Calu3 (cell line): ENCODE measurements at regions not wholly inside any gene's neighbourhood (a gene's known extent, or its start where the extent isn't known, plus 50 kb on each side); places are given as distances from the start of the nearest gene placed in this dataset.

Source experiments
- BruUV-seq: library from RNA; stranded (reverse); fragments of 400-500 nt; replicated peaks from 2 replicates; lab custom pipeline; 2021; lab: Mats Ljungman, UMichigan
- CTCF ChIA-PET: fragments of 300-600 bp; sonication (Branson Sonifier 250); formaldehyde crosslinking; loops from one replicate; lab custom pipeline; 2022; ENCODE audit warnings: antibody characterized with exemption; lab: Charles Lee
- DNase-seq: peaks from one replicate; pipeline ENCODE4 v3.0.0; 2022
- H3K27ac Mint-ChIP-seq: one replicate; pipeline ENCODE4 v1.8.0; 2022; ENCODE audit warnings: mixed read lengths; ENCODE audit not compliant: unreplicated experiment
- H3K27me3 Mint-ChIP-seq: one replicate; pipeline ENCODE4 v1.8.0; 2022; ENCODE audit warnings: mixed read lengths; ENCODE audit not compliant: unreplicated experiment
- H3K36me3 Mint-ChIP-seq: one replicate; pipeline ENCODE4 v1.8.0; 2022; ENCODE audit warnings: mild to moderate bottlenecking, moderate library complexity, mixed read lengths; ENCODE audit not compliant: insufficient read depth, unreplicated experiment
- H3K4me1 Mint-ChIP-seq: one replicate; pipeline ENCODE4 v1.8.0; 2022; ENCODE audit warnings: mild to moderate bottlenecking, low read depth, mixed read lengths; ENCODE audit not compliant: unreplicated experiment
- H3K4me3 Mint-ChIP-seq: one replicate; pipeline ENCODE4 v1.8.0; 2022; ENCODE audit warnings: mild to moderate bottlenecking, low read depth, moderate library complexity, mixed read lengths; ENCODE audit not compliant: unreplicated experiment
- H3K9me3 Mint-ChIP-seq: one replicate; pipeline ENCODE4 v1.8.0; 2022; ENCODE audit warnings: low read depth, mixed read lengths; ENCODE audit not compliant: unreplicated experiment
- intact Hi-C: fragments of 100-400 bp; cut with micrococcal nuclease; formaldehyde crosslinking; loops from one replicate; pipeline ENCODE4 v1.10.0; 2022; ENCODE audit not compliant: unreplicated experiment
- TF ChIP-seq, protein P1 (sequence below): fragments of 200-600 bp; IDR thresholded peaks from one replicate; pipeline ENCODE4 v1.8.0; 2022; ENCODE audit warnings: antibody characterized with exemption; ENCODE audit not compliant: unreplicated experiment

DNA sequence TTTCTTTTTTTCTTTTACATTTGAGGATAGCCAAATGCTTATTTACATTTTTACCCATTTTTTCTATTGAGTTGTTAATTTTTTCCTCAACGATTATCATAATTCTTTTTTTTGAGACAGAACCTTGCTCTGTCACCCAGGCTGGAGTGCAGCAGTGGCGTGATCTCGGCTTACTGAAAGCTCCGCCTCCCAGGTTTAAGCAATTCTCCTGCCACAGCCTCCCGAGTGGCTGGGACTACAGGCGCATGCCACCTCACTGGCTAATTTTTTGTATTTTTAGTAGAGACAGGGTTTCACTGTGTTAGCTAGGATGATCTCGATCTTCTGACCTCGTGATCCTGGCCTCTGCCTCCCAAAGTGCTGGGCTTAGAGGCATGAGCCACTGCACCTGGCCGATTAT lies 208.7 kb downstream of the LIG4 start:
- DNase-seq: no peak
- Mint-ChIP-seq H3K4me1 (no peaks in the 10 kb centered on the region), H3K27ac (no peak overlapping the region), H3K27me3 (no peaks in the 10 kb centered on the region), H3K9me3 (no peaks in the 10 kb centered on the region), H3K36me3 (no peaks in the 10 kb centered on the region), H3K4me3 (no peak overlapping the region)
- TF ChIP-seq, protein P1, sequence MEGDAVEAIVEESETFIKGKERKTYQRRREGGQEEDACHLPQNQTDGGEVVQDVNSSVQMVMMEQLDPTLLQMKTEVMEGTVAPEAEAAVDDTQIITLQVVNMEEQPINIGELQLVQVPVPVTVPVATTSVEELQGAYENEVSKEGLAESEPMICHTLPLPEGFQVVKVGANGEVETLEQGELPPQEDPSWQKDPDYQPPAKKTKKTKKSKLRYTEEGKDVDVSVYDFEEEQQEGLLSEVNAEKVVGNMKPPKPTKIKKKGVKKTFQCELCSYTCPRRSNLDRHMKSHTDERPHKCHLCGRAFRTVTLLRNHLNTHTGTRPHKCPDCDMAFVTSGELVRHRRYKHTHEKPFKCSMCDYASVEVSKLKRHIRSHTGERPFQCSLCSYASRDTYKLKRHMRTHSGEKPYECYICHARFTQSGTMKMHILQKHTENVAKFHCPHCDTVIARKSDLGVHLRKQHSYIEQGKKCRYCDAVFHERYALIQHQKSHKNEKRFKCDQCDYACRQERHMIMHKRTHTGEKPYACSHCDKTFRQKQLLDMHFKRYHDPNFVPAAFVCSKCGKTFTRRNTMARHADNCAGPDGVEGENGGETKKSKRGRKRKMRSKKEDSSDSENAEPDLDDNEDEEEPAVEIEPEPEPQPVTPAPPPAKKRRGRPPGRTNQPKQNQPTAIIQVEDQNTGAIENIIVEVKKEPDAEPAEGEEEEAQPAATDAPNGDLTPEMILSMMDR: no peak
- no TSS peak for BruUV-seq
- CTCF ChIA-PET: no interaction called here
- intact Hi-C loops: no loop called here

DNA sequence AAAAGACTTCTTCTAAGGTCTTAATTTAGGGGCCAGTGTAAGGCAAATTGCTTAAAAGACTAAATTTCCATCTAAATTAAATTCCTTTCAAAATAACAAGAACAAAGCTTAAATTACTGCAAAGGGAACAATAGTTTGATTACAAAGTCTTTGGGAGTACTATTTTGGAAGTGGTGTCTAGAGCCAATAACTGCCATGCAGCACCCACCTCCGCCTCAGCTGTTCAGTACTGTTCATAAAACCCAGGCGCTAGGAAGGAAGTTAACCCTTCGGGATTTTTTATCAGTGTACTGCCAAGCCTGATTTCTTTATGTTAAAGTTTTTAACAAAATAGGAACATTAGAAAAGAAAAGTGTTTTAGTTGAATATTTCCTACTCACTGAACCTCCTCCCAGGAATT lies 210.1 kb downstream of the LIG4 start:
- Mint-ChIP-seq H3K4me3 (no peak overlapping the region), H3K4me1 (no peaks in the 10 kb centered on the region), H3K27ac (no peak overlapping the region), H3K27me3 (no peaks in the 10 kb centered on the region), H3K36me3 (no peaks in the 10 kb centered on the region), H3K9me3 (no peaks in the 10 kb centered on the region)
- no TSS peak for BruUV-seq
- DNase-seq: no peak
- intact Hi-C loops: no loop called here
- CTCF ChIA-PET: no interaction called here
- TF ChIP-seq, protein P1: no peak

DNA sequence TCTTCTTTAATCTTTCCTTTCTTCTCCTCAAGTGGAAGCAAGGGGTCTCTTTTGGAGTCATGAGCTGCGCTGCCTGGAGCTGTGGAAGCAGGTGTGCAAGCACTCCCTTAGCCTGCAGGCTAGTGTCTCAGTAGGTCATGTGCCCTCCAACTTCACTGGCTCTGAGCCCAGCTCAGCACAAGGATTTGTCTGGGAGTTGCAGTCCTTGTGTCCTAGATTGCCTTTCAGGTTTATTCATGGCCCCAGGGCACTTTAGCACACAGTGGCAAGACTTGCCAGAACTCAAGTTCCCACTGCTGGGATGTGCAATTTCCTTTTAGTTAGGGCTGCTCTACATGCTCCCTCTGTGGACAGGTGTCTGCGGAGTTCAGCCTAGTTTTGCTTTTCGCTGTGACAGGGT lies 211.7 kb downstream of the LIG4 start:
- Mint-ChIP-seq H3K4me1 (no peaks in the 10 kb centered on the region), H3K4me3 (no peak overlapping the region), H3K9me3 (no peaks in the 10 kb centered on the region), H3K27ac (no peak overlapping the region), H3K36me3 (no peaks in the 10 kb centered on the region), H3K27me3 (no peaks in the 10 kb centered on the region)
- TF ChIP-seq, protein P1: no peak
- BruUV-seq: no TSS peak
- CTCF ChIA-PET: no interaction called here
- intact Hi-C loops: no loop called here
- DNase-seq: no peak

DNA sequence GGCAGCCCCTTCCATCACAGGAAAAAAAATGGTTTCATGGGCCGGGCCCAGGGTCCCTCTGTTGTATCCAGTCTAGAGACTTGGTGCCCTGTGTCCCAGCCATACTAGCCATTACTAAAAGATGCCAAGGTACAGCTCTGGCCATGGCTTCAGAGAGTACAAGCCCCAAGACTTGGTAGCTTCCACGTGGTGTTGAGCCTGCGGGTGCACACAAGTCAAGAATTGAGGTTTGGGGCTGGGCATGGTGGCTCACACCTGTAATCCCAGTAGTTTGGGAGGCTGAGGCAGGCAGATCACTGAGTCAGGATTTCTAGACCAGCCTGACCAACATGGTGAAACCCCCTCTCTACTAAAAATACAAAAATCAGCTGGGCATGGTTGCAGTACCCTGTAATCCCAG lies 214.3 kb downstream of the LIG4 start:
- Mint-ChIP-seq H3K27me3 (no peaks in the 10 kb centered on the region), H3K4me1 (no peaks in the 10 kb centered on the region), H3K27ac (no peak overlapping the region), H3K4me3 (no peak overlapping the region), H3K9me3 (no peaks in the 10 kb centered on the region), H3K36me3 (no peaks in the 10 kb centered on the region)
- intact Hi-C loops: no loop called here
- CTCF ChIA-PET: no interaction called here
- no peak for DNase-seq
- TF ChIP-seq, protein P1: no peak
- no TSS peak for BruUV-seq
